Spinal cord (tissue), 9 donors: ENCODE measurements at regions not wholly inside any gene's neighbourhood (a gene's known extent, or its start where the extent isn't known, plus 50 kb on each side); places are given as distances from the start of the nearest gene placed in this dataset.
A peak's percentile ranks its signal among the peaks of the same experiment; 100 is the strongest.

Experiments used
- DNase-seq, 6 donors: peaks; one replicate each; pipeline versions ENCODE4 v3.0.0 to v3.0.0-alpha.2; 2013 to 2015; ENCODE audit warnings: low spot score in 6 of 6, low read depth in 4 of 6
- H3K27ac ChIP-seq: one replicate; pipeline ENCODE4 v1.5.1; 2013; ENCODE audit warnings: low read depth, low read length, control low read depth
- H3K27me3 ChIP-seq: one replicate; pipeline ENCODE4 v1.6.1; 2013; ENCODE audit warnings: low read length; ENCODE audit not compliant: control insufficient read depth, insufficient read depth
- H3K36me3 ChIP-seq: one replicate; pipeline ENCODE4 v1.6.1; 2013; ENCODE audit warnings: low read length; ENCODE audit not compliant: control insufficient read depth, insufficient read depth
- H3K4me1 ChIP-seq: one replicate; pipeline ENCODE4 v1.6.1; 2013; ENCODE audit warnings: low read length; ENCODE audit not compliant: control insufficient read depth, insufficient read depth
- H3K4me3 ChIP-seq: one replicate; pipeline ENCODE4 v1.5.1; 2013; ENCODE audit warnings: low read depth, low read length, control low read depth
- H3K9me3 ChIP-seq: one replicate; pipeline ENCODE4 v1.6.1; 2013; ENCODE audit warnings: low read length; ENCODE audit not compliant: control insufficient read depth, insufficient read depth
- WGBS: methylation state at CpG from one replicate; pipeline ENCODE4 v1.1.5; 2013; ENCODE audit warnings: missing lambda C conversion rate; ENCODE audit not compliant: insufficient coverage; 5-methylcytosine and 5-hydroxymethylcytosine counted together
- donor health status: healthy.

- Histone ChIP-seq H3K36me3 (no peaks in the 10 kb centered on the region), H3K4me1 (no peaks in the 10 kb centered on the region), H3K27ac (no peak overlapping the region), H3K9me3 (peaks cover 1% of the 10 kb centered on the region), H3K27me3 (no peaks in the 10 kb centered on the region), H3K4me3 (no peak overlapping the region)
- 56% methylated on average over 3 of the region's 3 CpGs for WGBS
- peak in 1 of 6 donors; percentile 14 for DNase-seq
Observed at GRCh38 chr18:43714343-43715010, 437.2 kb upstream of the SYT4 start.

GRCh38 chr18:43719267-43719795 is 442.0 kb upstream of the SYT4 start:
- no peak overlapping the region for H3K27ac ChIP-seq
- no CpG with 5 or more reads among the region's 1 CpG for WGBS
- H3K36me3 ChIP-seq, result no peaks in the 10 kb centered on the region
- no peaks in the 10 kb centered on the region for H3K9me3 ChIP-seq
- H3K27me3 ChIP-seq, result no peaks in the 10 kb centered on the region
- DNase-seq, result no peak
- no peak overlapping the region for H3K4me3 ChIP-seq
- no peaks in the 10 kb centered on the region for H3K4me1 ChIP-seq

DNA sequence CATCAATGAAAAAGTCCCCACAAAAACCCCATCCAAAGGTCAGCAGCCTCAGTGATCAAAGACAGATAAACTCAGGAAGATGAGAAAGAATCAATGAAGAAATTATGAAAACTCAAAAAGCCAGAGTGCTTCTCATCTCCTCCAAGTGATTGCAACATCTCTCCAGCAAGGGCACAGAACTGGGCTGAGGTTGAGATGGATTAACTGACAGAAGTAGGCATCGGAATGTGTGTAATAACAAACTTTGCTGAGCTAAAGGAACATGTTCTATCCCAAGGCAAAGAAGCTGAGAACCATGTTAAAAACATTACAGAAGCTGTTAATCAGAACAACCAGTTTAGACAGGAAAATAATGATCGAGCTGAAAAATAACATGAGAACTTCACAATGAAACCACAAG is 442.8 kb upstream of the SYT4 start:
- no CpG with 5 or more reads among the region's 2 CpGs for WGBS
- no peaks in the 10 kb centered on the region for H3K4me1 ChIP-seq

GRCh38 chr18:43735570-43735969 is 458.3 kb upstream of the SYT4 start:
- no peaks in the 10 kb centered on the region for H3K27me3 ChIP-seq
- no peak overlapping the region for H3K4me3 ChIP-seq
- WGBS, result no CpG with 5 or more reads among the region's 2 CpGs
- H3K9me3 ChIP-seq, result peaks cover 3% of the 10 kb centered on the region
- peak in 1 of 6 donors; percentile 1 for DNase-seq
- no peak overlapping the region for H3K27ac ChIP-seq
- no peaks in the 10 kb centered on the region for H3K4me1 ChIP-seq
- H3K36me3 ChIP-seq, result no peaks in the 10 kb centered on the region

More for the DNA sequence above, 442.8 kb upstream of the SYT4 start:
- H3K36me3 ChIP-seq, result no peaks in the 10 kb centered on the region
- no peak for DNase-seq
- H3K4me3 ChIP-seq, result no peak overlapping the region
- H3K27ac ChIP-seq, result no peak overlapping the region
- no peaks in the 10 kb centered on the region for H3K27me3 ChIP-seq
- no peaks in the 10 kb centered on the region for H3K9me3 ChIP-seq

- DNase-seq, result no peak
- Histone ChIP-seq H3K27me3 (no peaks in the 10 kb centered on the region), H3K4me1 (no peaks in the 10 kb centered on the region), H3K4me3 (no peak overlapping the region), H3K9me3 (peaks cover 3% of the 10 kb centered on the region), H3K27ac (no peak overlapping the region), H3K36me3 (no peaks in the 10 kb centered on the region)
- no CpG with 5 or more reads among the region's 2 CpGs for WGBS
Observed at GRCh38 chr18:43744960-43745745, 467.9 kb upstream of the SYT4 start.

- H3K27me3 ChIP-seq, result no peaks in the 10 kb centered on the region
- H3K9me3 ChIP-seq, result no peaks in the 10 kb centered on the region
- H3K4me3 ChIP-seq, result no peak overlapping the region
- H3K27ac ChIP-seq, result no peak overlapping the region
- no peaks in the 10 kb centered on the region for H3K36me3 ChIP-seq
- DNase-seq, result no peak
- no peaks in the 10 kb centered on the region for H3K4me1 ChIP-seq
Observed at GRCh38 chr18:43751203-43751602, 473.9 kb upstream of the SYT4 start.

DNA sequence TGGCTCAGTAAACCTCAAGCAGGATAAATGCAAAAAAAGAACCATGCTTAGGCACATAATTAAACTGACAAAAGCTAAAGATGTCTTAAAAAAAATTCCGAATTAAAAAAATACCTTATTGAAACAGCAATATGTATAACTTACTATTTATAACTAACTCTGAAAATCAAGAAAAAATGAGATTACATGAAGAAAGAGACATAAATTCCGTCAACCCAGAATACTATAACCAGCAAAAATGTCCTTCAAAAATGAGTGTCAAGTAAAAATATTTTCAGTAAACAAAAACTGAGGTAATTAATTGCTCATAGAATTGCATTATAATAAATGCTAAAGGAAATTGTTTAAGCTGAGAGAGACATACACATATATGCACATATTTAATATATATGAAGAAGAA is 474.5 kb upstream of the SYT4 start:
- H3K36me3 ChIP-seq, result no peaks in the 10 kb centered on the region
- H3K4me1 ChIP-seq, result no peaks in the 10 kb centered on the region
- H3K27me3 ChIP-seq, result no peaks in the 10 kb centered on the region
- H3K4me3 ChIP-seq, result no peak overlapping the region
- no peak overlapping the region for H3K27ac ChIP-seq
- H3K9me3 ChIP-seq, result no peaks in the 10 kb centered on the region
- no CpG with 5 or more reads among the region's 2 CpGs for WGBS
- no peak for DNase-seq

DNA sequence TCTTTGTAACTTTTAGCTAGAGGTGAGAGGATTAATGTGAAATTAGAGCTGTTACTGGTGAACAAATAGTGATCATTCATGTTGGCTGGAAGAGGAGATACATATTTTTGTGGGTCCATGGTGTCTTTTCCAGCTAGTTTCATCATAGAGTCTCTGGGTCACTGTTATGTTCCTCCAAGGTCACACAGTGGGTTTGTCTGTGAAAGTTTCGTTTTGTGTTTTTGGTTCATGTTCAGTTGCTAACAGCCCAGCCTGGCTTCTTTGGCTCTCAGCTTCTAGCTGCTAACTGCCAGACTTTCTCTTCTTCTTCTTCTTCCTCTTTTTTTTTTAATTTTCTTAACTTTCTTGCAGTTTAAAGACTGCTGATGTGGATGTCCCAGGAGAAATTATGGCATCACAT is 480.0 kb upstream of the SYT4 start:
- H3K4me3 ChIP-seq, result no peak overlapping the region
- no CpG with 5 or more reads among the region's 1 CpG for WGBS

DNA sequence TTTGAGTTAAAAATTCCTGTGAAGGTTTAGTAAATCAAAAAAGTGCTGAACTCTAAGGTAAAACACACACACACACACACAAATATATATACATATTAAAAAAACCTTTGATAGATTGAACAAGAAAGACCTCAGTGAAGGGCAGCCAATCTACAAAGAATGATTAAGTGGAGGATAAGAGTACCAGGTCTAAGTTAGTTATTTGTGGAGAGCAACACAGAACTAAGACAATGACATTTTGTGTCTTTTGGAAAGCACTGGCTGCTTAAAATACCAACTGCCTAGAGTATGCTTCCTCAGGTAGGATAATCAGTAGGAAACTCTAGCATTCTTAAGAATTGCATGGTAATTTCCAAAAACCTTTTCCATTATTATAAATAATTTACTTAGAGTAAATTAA is 481.4 kb upstream of the SYT4 start:
- DNase-seq, result no peak
- H3K4me1 ChIP-seq, result no peaks in the 10 kb centered on the region
- no peaks in the 10 kb centered on the region for H3K36me3 ChIP-seq
- H3K27ac ChIP-seq, result no peak overlapping the region
- H3K9me3 ChIP-seq, result no peaks in the 10 kb centered on the region
- H3K27me3 ChIP-seq, result no peaks in the 10 kb centered on the region
- H3K4me3 ChIP-seq, result no peak overlapping the region

More for the DNA sequence above, 480.0 kb upstream of the SYT4 start:
- DNase-seq, result no peak
- Histone ChIP-seq H3K9me3 (no peaks in the 10 kb centered on the region), H3K27me3 (no peaks in the 10 kb centered on the region), H3K4me1 (no peaks in the 10 kb centered on the region), H3K27ac (no peak overlapping the region), H3K36me3 (no peaks in the 10 kb centered on the region)

- H3K9me3 ChIP-seq, result no peaks in the 10 kb centered on the region
- no peaks in the 10 kb centered on the region for H3K27me3 ChIP-seq
- no peak overlapping the region for H3K27ac ChIP-seq
- H3K36me3 ChIP-seq, result no peaks in the 10 kb centered on the region
- no peaks in the 10 kb centered on the region for H3K4me1 ChIP-seq
- no peak for DNase-seq
- H3K4me3 ChIP-seq, result no peak overlapping the region
Observed at GRCh38 chr18:43760010-43760409, 482.7 kb upstream of the SYT4 start.
